NB4 (cell line): ENCODE measurements at regions not wholly inside any gene's neighbourhood (a gene's known extent, or its start where the extent isn't known, plus 50 kb on each side); places are given as distances from the start of the nearest gene placed in this dataset.
"Not testable (repeated sequence)": the region's sequence is repeated elsewhere in the genome, so short reads cannot be mapped to it uniquely, and the experiment has no call there.

Experiments used
- DNase-seq: peaks from one replicate; pipeline ENCODE4 v3.0.0; 2010; ENCODE audit warnings: low read depth
- H3K4me3 ChIP-seq: one replicate; pipeline ENCODE4 v1.5.1; 2011; ENCODE audit warnings: mild to moderate bottlenecking, low read depth, low read length, moderate library complexity
- MYC ChIP-seq: IDR thresholded peaks from 2 replicates; pipeline ENCODE4 v1.6.1; 2011; ENCODE audit warnings: low read depth, low read length
- POLR2A ChIP-seq: IDR thresholded peaks from 2 replicates; pipeline ENCODE4 v1.6.1; 2011; ENCODE audit warnings: mild to moderate bottlenecking; ENCODE audit not compliant: insufficient read length; ENCODE audit errors: extremely low read depth
- TF ChIP-seq, protein P1 (sequence below): IDR thresholded peaks from one replicate; pipeline ENCODE4 v1.5.1; 2012; ENCODE audit warnings: low read depth, low read length
- TF ChIP-seq, protein P2 (sequence below): IDR thresholded peaks from 2 replicates; pipeline ENCODE4 v1.6.1; 2011; ENCODE audit warnings: low read depth, low read length

DNA sequence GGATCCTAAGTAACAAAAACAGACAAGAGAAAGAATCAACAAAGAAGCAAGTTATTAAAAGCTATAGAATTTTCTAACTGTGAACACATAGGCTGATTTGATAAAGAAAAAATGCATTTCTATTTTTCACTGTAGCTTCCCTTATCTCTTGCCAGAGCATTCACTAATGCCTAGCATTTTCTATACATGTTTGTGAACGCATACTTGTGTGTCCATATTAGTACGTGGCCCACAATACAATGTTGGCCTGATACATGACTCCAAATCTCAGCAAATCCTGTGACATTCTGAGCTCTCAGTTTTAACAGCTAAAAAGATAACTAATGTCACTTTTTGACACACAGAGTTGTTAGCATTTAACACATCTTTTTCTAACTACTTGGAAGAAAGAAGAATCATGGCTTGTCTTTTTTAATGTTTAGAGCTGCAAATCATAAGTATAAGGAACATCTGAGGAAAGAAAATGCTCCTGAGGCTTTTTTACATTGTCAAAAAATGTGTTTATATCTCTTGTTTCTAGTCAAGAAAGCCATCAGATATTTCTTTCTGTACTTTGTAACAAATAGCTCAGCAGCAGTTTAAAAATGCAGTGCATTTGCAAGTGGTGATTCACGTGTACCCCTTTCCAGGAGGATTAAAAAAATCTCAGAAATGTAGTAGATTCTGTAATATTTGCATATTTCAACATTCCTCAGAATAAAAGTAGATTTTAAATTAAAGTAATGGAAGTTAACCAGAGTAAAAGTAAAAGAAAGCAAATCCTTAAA is 1646.8 kb upstream of the TMEFF2 start:
- H3K4me3 ChIP-seq = no peak overlapping the region
- TF ChIP-seq MYC (no peak), POLR2A (no peak)
- TF ChIP-seq, protein P1, sequence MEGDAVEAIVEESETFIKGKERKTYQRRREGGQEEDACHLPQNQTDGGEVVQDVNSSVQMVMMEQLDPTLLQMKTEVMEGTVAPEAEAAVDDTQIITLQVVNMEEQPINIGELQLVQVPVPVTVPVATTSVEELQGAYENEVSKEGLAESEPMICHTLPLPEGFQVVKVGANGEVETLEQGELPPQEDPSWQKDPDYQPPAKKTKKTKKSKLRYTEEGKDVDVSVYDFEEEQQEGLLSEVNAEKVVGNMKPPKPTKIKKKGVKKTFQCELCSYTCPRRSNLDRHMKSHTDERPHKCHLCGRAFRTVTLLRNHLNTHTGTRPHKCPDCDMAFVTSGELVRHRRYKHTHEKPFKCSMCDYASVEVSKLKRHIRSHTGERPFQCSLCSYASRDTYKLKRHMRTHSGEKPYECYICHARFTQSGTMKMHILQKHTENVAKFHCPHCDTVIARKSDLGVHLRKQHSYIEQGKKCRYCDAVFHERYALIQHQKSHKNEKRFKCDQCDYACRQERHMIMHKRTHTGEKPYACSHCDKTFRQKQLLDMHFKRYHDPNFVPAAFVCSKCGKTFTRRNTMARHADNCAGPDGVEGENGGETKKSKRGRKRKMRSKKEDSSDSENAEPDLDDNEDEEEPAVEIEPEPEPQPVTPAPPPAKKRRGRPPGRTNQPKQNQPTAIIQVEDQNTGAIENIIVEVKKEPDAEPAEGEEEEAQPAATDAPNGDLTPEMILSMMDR = no peak
- TF ChIP-seq, protein P2, sequence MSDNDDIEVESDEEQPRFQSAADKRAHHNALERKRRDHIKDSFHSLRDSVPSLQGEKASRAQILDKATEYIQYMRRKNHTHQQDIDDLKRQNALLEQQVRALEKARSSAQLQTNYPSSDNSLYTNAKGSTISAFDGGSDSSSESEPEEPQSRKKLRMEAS = no peak
- DNase-seq = no peak

GRCh38 chr2:193837111-193837738 is 1642.5 kb upstream of the TMEFF2 start:
- TF ChIP-seq MYC (no peak), POLR2A (no peak)
- TF ChIP-seq, protein P2 = no peak
- TF ChIP-seq, protein P1 = no peak
- H3K4me3 ChIP-seq = no peak overlapping the region
- no peak for DNase-seq

DNA sequence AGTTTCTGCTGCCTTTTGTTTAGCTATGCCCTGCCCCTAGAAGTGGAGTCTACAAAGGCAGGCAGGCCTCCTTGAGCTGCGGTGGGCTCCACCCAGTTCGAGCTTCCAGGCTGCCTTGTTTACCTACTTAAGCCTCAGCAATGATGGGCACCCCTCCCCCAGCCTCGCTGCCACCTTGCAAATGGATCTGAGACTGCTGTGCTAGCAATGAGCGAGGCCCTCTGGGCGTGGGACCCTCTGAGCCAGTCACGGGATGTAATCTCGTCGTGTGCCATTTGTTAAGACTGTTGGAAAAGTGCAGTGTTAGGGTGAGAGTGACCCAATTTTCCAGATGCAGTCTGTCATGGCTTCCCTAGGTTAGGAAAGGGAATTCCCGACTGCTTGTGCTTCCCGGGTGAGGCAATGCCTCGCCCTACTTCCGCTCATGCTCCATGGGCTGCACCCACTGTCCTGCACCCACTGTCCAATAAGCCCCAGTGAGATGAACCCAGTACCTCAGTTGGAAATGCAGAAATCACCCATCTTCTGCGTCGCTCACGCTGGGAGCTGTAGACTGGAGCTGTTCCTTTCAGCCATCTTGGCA is 1641.8 kb upstream of the TMEFF2 start:
- not testable (repeated sequence) for DNase-seq, H3K4me3 ChIP-seq

- DNase-seq, H3K4me3 ChIP-seq: not testable (repeated sequence)
Measured at GRCh38 chr2:193833895-193834294, 1639.2 kb upstream of the TMEFF2 start.

GRCh38 chr2:193824474-193824873 is 1629.7 kb upstream of the TMEFF2 start:
- no peak for DNase-seq
- TF ChIP-seq POLR2A (no peak), MYC (no peak)
- TF ChIP-seq, protein P1 = no peak
- TF ChIP-seq, protein P2 = no peak
- no peak overlapping the region for H3K4me3 ChIP-seq

- H3K4me3 ChIP-seq = no peak overlapping the region
- TF ChIP-seq MYC = no peak
- no peak for DNase-seq
Measured at GRCh38 chr2:193818801-193819499, 1624.2 kb upstream of the TMEFF2 start.

DNA sequence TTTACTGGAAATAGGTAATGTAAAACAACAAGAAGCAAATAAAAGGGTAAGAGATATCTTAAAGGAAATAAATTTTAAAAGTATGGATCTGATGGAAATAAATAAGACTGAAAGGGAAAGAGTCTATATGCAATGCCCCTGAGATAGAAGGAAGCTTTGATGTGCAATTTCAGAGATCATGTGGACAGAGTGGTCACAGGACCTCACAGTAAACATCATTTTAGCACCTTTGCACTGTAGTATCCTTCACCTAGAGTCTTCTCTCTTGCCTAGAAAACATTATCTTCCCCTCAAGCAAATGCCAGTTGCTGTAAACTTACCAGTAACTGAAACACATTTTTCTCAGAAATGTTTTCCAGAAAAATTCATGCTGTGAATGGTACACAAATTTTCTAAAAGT is 1621.3 kb upstream of the TMEFF2 start:
- TF ChIP-seq, protein P2 = no peak
- TF ChIP-seq MYC = no peak
- no peak for TF ChIP-seq POLR2A
- TF ChIP-seq, protein P1 = no peak
- DNase-seq = no peak
- no peak overlapping the region for H3K4me3 ChIP-seq
